ENCODE measurements at regions not wholly inside any gene's neighbourhood (a gene's known extent, or its start where the extent isn't known, plus 50 kb on each side); places are given as distances from the start of the nearest gene placed in this dataset.

DNA sequence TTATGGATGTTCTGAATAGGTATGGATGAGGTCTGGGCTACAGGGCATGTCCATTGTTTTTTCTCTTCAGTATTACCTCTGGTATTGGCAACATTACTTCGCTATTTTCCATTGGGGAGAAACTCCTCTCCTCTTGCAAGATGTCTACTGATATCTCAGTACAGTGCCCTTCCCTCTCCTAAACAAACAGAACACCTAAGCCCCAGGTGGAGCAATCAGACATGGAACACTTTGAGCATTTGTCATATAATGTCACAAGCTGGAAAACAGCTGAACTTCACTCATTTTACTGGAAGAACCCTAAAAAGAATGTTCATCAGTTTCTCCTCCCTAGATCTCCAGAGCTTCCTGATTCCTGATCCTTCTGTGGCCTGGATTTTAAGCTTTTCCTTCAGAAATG lies 339.8 kb downstream of the FRK start:
- DNase-seq (ENCODE audit: low read depth in 2 of 2), result no peak

- no peak for DNase-seq (ENCODE audit: low read depth in 2 of 2)
Measured at GRCh38 chr6:115717472-115717871, 343.2 kb downstream of the FRK start.

- DNase-seq (ENCODE audit: low read depth in 2 of 2), result no peak
Measured at GRCh38 chr6:115717062-115717461, 343.6 kb downstream of the FRK start.

DNA sequence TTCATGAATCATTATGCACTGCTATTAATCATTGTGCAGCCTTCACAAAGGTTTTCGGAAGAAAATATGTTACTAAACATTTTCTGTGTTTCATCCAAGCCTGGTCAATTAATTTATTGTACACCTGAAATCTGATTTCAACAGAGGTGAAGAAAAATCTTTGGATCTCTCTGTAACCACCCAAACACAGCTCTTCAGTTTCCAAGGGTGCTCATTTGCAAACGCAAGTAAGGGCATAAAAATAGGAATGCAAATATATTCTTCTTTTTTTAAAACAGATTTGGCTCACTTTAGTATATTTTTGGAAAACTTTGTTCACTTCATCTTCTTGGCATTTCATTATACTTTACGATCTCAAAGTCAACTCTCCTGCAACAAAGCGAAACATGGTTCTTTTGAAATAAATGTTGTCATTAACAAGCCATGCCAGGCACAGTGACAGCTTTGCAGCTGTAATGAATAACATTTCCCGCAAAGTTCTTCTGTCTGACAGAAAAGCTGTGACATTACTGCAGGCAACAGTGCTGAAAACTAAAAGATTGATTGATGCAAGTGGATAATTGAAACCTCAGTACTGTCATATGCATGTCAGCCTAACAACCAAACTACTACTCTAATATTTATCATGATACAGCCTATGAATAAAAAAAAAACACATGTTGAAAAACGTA lies 348.3 kb downstream of the FRK start:
- DNase-seq (ENCODE audit: low read depth in 2 of 2), result no peak

DNA sequence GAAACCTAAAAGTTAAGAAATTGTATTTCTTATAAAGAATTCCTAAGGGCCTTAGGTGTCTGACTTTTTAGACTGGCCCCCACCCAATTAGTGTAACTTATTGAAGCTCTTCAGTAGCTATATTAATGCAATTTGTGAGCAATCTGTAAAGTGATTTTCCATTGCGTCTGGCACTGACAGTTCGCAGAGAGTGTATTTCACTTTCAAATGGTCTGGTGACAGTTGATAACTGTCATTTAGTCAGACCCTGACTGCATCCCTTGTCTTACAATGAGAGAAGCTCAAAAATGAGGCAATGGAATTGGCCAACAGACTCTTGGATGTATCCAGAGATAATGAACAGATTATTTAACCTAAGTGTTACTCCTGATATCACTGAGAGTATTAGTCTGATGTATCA lies 351.8 kb downstream of the FRK start:
- no peak for DNase-seq (ENCODE audit: low read depth in 2 of 2)

DNA sequence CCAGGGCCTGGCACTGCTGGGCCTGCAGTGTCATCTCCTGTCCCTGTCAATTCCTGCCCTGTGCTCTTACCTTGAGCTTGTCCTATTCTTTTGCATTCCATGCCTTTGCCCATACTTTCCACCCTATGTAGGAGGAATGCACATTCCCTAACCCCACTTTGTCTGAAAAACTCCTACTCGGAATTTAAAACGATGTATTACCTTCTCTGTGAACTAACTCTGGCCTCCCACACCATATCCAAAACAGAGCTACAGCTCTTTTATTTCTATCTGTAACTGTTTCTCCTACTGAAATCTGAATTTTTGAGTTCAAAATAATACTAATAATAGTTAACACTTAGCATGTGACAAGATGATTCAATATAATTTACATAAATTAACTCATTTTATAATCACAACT lies 353.7 kb downstream of the FRK start:
- no peak for DNase-seq (ENCODE audit: low read depth in 2 of 2)

GRCh38 chr6:115706324-115706723 lies 354.4 kb downstream of the FRK start:
- DNase-seq (ENCODE audit: low read depth in 2 of 2), result no peak

DNA sequence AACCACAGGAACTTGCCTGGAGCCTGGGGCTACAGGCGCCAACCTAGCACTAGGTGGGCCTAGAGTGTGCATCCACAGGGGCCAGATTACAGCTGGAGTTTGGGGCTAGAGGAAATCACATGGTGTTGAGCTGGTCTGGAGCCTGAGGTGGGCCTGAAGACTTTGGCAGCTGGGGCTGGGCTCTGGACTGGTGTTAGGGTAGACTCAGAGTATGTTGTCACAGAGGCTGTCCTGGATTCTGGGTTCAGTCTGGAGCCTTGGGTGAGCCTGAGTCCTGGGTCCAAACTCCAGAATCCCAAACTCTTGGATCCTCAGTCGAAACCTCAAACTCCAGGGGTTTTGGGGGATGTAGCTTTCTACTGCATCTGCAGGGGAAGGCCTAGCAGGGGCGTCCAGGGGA lies 356.7 kb downstream of the FRK start:
- no peak for DNase-seq (ENCODE audit: low read depth in 2 of 2)

GRCh38 chr6:115691433-115691832 lies 369.3 kb downstream of the FRK start:
- DNase-seq (ENCODE audit: low read depth in 2 of 2), result no peak

GRCh38 chr6:115690854-115691253 lies 369.8 kb downstream of the FRK start:
- no peak for DNase-seq (ENCODE audit: low read depth in 2 of 2)

GRCh38 chr6:115681978-115682775 lies 378.5 kb downstream of the FRK start:
- DNase-seq (ENCODE audit: low read depth in 2 of 2), result no peak

DNA sequence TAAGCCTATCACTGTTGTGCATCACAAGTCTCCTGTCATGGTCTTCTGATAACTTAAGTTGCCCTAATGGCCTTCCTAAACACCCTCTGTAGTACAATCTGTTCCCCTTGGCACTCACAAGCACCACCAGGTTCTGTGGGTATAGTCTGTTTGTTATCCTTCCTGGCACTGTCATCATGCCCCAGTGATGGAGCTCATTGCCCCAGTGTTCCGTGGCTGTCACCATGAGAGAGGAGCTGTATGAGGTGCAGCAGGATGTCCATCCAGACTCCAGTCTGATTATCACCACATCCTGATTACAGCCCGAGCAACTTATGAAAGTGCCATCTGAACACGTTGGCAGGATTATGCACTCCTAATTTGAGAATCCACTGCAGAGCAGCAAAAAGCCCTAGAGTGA lies 380.1 kb downstream of the FRK start:
- no peak for DNase-seq (ENCODE audit: low read depth in 2 of 2)

- DNase-seq (ENCODE audit: low read depth in 2 of 2), result no peak
Measured at GRCh38 chr6:115677198-115677597, 383.5 kb downstream of the FRK start.

- no peak for DNase-seq (ENCODE audit: low read depth in 2 of 2)
Measured at GRCh38 chr6:115675443-115675842, 385.2 kb downstream of the FRK start.

DNA sequence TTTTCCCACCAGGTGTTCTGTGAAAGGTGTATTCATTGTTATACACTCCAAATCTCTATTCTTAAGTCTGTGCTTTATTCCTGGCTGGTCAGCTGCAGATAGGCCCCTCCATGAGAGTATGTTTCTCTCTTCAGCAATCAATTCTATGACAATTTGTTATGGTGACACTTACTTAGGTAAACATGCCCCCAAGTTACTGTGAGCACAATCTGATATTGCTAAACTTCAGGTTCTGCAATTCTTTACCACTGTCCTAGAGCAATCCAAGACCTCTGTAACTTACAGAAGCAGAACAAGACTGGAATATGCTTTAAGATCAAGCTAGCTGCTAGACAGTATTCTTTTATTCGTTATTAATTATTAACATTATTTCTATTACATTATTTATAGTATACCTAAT lies 391.9 kb downstream of the FRK start:
- no peak for DNase-seq (ENCODE audit: low read depth in 2 of 2)

- DNase-seq (ENCODE audit: low read depth in 2 of 2), result no peak
Measured at GRCh38 chr6:115668211-115668610, 392.5 kb downstream of the FRK start.

- DNase-seq (ENCODE audit: low read depth in 2 of 2), result no peak
Measured at GRCh38 chr6:115667478-115668026, 393.1 kb downstream of the FRK start.

DNA sequence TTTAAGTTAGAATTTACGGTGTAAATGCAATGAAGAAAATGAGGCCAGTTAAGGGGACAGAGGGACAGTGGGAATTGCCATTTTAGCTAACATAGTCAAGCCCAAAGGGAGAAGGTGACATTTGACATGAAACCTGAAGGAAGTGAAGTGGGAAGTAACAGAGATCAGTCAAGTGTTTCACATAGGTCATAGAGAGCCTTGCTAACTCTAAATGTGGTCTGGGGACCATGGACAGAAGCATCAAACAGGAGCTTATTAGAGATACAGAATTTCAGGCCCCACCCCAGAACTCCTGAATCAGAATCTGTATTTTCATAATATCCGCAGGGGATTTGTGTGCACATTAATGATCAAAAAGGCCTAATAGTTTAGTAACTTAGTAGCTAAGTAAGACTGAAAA lies 393.7 kb downstream of the FRK start:
- no peak for DNase-seq (ENCODE audit: low read depth in 2 of 2)

DNA sequence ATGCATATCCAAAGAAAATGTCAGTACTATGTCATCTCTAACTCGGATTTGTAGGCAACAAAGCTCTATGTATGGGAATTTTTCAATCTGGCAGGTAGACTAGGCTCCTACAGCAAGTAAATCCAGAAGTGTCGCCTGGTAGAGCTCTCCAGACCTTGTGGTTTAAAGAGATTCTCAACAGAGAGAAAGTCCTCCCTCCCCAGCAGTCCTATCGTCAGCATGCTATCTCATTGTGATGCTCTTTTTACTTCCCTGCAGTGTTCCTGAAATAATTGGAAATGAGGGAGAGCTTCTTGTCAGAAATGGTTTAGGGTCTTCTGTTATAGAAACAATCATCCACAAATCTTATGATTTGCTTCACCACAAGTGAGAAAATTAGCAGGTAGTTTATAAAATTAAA lies 395.4 kb downstream of the FRK start:
- DNase-seq (ENCODE audit: low read depth in 2 of 2), result no peak

DNA sequence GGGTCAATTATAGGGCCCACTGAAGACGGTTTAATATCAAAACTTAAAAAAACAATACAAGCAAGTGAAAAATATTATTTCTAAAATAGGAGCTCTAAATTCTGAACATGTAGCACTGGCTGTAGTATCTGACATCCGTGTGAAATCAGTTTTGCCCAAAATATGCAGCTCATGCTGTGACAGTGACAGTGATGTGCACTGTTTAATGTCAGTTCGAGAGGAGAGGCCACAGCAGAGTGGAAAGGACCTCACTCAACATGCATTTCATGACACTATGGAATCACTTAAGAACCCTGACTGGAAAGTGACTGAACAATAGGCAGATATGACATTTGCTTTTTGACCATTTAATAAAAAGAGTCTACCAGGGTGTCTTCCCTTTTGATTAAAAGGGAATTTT lies 397.0 kb downstream of the FRK start:
- no peak for DNase-seq (ENCODE audit: low read depth in 2 of 2)

DNA sequence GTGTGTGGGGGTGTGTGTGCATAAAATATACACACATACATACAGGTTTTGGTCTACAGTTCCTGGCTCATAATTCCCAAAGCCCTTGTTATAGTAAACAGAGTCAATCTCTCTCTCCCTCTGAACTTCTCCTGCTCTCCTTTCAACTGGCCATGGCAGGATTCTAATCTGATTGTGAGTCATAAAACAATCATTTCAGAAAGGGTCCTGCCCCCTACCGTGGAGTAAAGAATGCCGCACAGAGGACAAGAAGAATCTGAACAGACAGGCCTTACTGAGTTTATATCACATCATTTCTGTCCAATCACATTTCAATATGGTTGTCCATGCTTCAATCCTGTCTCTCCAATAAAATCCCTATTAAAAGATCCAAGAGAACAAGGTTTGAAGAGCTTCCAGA lies 416.9 kb downstream of the FRK start:
- no peak for DNase-seq (ENCODE audit: low read depth in 2 of 2)

DNA sequence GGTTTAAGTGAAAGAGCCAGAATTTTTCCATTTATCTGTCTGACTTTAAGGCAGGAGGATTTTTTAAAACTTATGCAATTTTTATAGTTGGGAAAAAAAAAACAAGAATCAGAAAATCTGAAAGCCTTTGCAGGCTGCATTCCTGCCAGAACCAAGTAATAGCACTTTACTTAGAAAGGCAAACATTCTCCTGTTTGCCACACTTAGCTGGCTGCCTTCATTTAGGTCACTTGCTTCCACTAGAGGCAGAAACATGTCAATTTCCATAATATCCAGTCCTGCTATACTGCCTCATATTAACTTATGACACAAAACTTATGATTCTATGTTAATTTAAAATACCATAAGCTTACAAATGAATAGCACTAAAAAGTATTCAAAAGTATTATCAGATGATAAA lies 425.8 kb downstream of the FRK start:
- no peak for DNase-seq (ENCODE audit: low read depth in 2 of 2)

GRCh38 chr6:115634131-115634530 lies 426.6 kb downstream of the FRK start:
- no peak for DNase-seq (ENCODE audit: low read depth in 2 of 2)
